Skin of body (tissue), 1 donor: ENCODE measurements at regions not wholly inside any gene's neighbourhood (a gene's known extent, or its start where the extent isn't known, plus 50 kb on each side); places are given as distances from the start of the nearest gene placed in this dataset.

Experiments used
- DNase-seq: peaks from one replicate; lab custom pipeline; 2025; lab: John Stamatoyannopoulos, UW

GRCh38 chr6:153645326-153645725 lies 393.7 kb upstream of the OPRM1 start:
- no peak for DNase-seq

- no peak for DNase-seq
These were observed 395.0 kb upstream of the OPRM1 start for GRCh38 chr6:153644000-153644399.

- DNase-seq = peak; percentile 36
These were observed 404.6 kb upstream of the OPRM1 start for GRCh38 chr6:153634416-153634815.

- peak; percentile 76 for DNase-seq
These were observed 414.0 kb upstream of the OPRM1 start for GRCh38 chr6:153625089-153625488.

GRCh38 chr6:153624528-153624927 lies 414.5 kb upstream of the OPRM1 start:
- DNase-seq = peak; percentile 49

- no peak for DNase-seq
These were observed 415.5 kb upstream of the OPRM1 start for GRCh38 chr6:153623496-153623895.

GRCh38 chr6:153621491-153621890 lies 417.5 kb upstream of the OPRM1 start:
- no peak for DNase-seq

- no peak for DNase-seq
These were observed 418.0 kb upstream of the OPRM1 start for GRCh38 chr6:153621070-153621469.

GRCh38 chr6:153618371-153619322 lies 420.4 kb upstream of the OPRM1 start:
- DNase-seq = no peak

GRCh38 chr6:153616506-153616905 lies 422.5 kb upstream of the OPRM1 start:
- DNase-seq = no peak

- DNase-seq = no peak
These were observed 425.2 kb upstream of the OPRM1 start for GRCh38 chr6:153613719-153614455.

- no peak for DNase-seq
These were observed 436.6 kb upstream of the OPRM1 start for GRCh38 chr6:153602401-153602800.

GRCh38 chr6:153599901-153600300 lies 439.1 kb upstream of the OPRM1 start:
- DNase-seq = no peak

GRCh38 chr6:153595903-153596302 lies 443.1 kb upstream of the OPRM1 start:
- no peak for DNase-seq

GRCh38 chr6:153594871-153595270 lies 444.2 kb upstream of the OPRM1 start:
- no peak for DNase-seq

- DNase-seq = no peak
These were observed 447.9 kb upstream of the OPRM1 start for GRCh38 chr6:153591159-153591558.

GRCh38 chr6:153590411-153590810 lies 448.6 kb upstream of the OPRM1 start:
- no peak for DNase-seq

- no peak for DNase-seq
These were observed 450.7 kb upstream of the OPRM1 start for GRCh38 chr6:153588330-153588729.

- DNase-seq = no peak
These were observed 452.6 kb upstream of the RGS17 start for GRCh38 chr6:153583685-153584084.

GRCh38 chr6:153580776-153581175 lies 449.7 kb upstream of the RGS17 start:
- DNase-seq = no peak

GRCh38 chr6:153575528-153575927 lies 444.4 kb upstream of the RGS17 start:
- DNase-seq = no peak

GRCh38 chr6:153574231-153574630 lies 443.1 kb upstream of the RGS17 start:
- DNase-seq = no peak

- no peak for DNase-seq
These were observed 441.3 kb upstream of the RGS17 start for GRCh38 chr6:153572371-153572770.
